ENCODE measurements at regions not wholly inside any gene's neighbourhood (a gene's known extent, or its start where the extent isn't known, plus 50 kb on each side); places are given as distances from the start of the nearest gene placed in this dataset.

GRCh38 chr3:111307676-111308075 lies 234.3 kb upstream of the CD96 start:
- TF ChIP-seq CTCF (IDR thresholded peaks at IDR 0.05; ENCODE audit: low read depth, low read length) = no peak
- DNase-seq (ENCODE audit: extremely low read depth, low read depth) = no peak

- DNase-seq (ENCODE audit: extremely low read depth, low read depth) = no peak
- no peak for TF ChIP-seq CTCF (IDR thresholded peaks at IDR 0.05; ENCODE audit: low read depth, low read length)
Measured at GRCh38 chr3:111311126-111311525, 230.9 kb upstream of the CD96 start.

GRCh38 chr3:111311709-111312235 lies 230.2 kb upstream of the CD96 start:
- DNase-seq (ENCODE audit: extremely low read depth, low read depth) = no peak
- TF ChIP-seq CTCF (IDR thresholded peaks at IDR 0.05; ENCODE audit: low read depth, low read length) = no peak

GRCh38 chr3:111314181-111314873 lies 227.7 kb upstream of the CD96 start:
- no peak for TF ChIP-seq CTCF (IDR thresholded peaks at IDR 0.05; ENCODE audit: low read depth, low read length)
- no peak for DNase-seq (ENCODE audit: extremely low read depth, low read depth)

- no peak for TF ChIP-seq CTCF (IDR thresholded peaks at IDR 0.05; ENCODE audit: low read depth, low read length)
Measured at GRCh38 chr3:111314898-111315297, 227.1 kb upstream of the CD96 start.

GRCh38 chr3:111315930-111316587 lies 225.9 kb upstream of the CD96 start:
- DNase-seq (ENCODE audit: extremely low read depth, low read depth) = peak; percentile 23
- no peak for TF ChIP-seq CTCF (IDR thresholded peaks at IDR 0.05; ENCODE audit: low read depth, low read length)

More at GRCh38 chr3:111314898-111315297, 227.1 kb upstream of the CD96 start:
- DNase-seq (ENCODE audit: extremely low read depth, low read depth) = no peak

GRCh38 chr3:111318289-111318688 lies 223.7 kb upstream of the CD96 start:
- no peak for DNase-seq (ENCODE audit: extremely low read depth, low read depth)
- TF ChIP-seq CTCF (IDR thresholded peaks at IDR 0.05; ENCODE audit: low read depth, low read length) = no peak

All from AG09319 (cell line).